A673 (cell line): ENCODE measurements at regions not wholly inside any gene's neighbourhood (a gene's known extent, or its start where the extent isn't known, plus 50 kb on each side); places are given as distances from the start of the nearest gene placed in this dataset.

Experiments
- EZH2 ChIP-seq: fragments of 200-600 bp; sonication (generic); IDR thresholded peaks from 2 replicates; pipeline ENCODE4 v1.6.1; 2017; ENCODE audit warnings: borderline replicate concordance, low read depth, mild to moderate bottlenecking, mixed read lengths, antibody characterized with exemption, low read length; ENCODE audit not compliant: poor library complexity, severe bottlenecking
- TF ChIP-seq, protein P1 (sequence below): fragments of 300-800, 200-600 bp; sonication (generic); conservative IDR thresholded peaks from 2 replicates; pipeline ENCODE4 v1.5.1; 2017; ENCODE audit warnings: low read depth, mild to moderate bottlenecking, antibody characterized with exemption, low read length, moderate library complexity, mixed read lengths

GRCh38 chr6:4677751-4678065, 98.5 kb upstream of the CDYL start:
- TF ChIP-seq, protein P1, sequence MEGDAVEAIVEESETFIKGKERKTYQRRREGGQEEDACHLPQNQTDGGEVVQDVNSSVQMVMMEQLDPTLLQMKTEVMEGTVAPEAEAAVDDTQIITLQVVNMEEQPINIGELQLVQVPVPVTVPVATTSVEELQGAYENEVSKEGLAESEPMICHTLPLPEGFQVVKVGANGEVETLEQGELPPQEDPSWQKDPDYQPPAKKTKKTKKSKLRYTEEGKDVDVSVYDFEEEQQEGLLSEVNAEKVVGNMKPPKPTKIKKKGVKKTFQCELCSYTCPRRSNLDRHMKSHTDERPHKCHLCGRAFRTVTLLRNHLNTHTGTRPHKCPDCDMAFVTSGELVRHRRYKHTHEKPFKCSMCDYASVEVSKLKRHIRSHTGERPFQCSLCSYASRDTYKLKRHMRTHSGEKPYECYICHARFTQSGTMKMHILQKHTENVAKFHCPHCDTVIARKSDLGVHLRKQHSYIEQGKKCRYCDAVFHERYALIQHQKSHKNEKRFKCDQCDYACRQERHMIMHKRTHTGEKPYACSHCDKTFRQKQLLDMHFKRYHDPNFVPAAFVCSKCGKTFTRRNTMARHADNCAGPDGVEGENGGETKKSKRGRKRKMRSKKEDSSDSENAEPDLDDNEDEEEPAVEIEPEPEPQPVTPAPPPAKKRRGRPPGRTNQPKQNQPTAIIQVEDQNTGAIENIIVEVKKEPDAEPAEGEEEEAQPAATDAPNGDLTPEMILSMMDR, result no peak
- no peak for TF ChIP-seq EZH2
